ENCODE measurements at regions not wholly inside any gene's neighbourhood (a gene's known extent, or its start where the extent isn't known, plus 50 kb on each side); places are given as distances from the start of the nearest gene placed in this dataset.

DNA sequence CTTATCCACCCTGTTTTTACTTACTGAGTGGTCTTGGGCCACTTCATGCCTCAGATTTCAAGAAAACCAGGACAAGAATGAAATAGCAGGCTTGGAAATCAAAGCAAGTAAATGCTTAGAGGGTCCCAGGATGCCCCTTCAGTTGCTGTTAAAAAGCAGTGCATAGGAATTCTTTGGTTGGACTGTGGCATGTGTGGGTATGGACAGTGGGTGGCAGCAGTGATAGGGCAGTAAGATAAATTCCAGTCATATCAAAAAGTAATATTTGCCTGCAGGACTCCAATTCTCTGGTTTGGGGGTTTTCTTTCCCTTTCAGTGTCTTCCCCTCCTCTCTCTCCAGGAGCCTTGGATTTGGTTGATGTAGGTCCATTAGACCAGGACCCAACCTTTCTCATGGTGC lies 306.7 kb upstream of the CLINT1 start:
- TF ChIP-seq, protein P1, sequence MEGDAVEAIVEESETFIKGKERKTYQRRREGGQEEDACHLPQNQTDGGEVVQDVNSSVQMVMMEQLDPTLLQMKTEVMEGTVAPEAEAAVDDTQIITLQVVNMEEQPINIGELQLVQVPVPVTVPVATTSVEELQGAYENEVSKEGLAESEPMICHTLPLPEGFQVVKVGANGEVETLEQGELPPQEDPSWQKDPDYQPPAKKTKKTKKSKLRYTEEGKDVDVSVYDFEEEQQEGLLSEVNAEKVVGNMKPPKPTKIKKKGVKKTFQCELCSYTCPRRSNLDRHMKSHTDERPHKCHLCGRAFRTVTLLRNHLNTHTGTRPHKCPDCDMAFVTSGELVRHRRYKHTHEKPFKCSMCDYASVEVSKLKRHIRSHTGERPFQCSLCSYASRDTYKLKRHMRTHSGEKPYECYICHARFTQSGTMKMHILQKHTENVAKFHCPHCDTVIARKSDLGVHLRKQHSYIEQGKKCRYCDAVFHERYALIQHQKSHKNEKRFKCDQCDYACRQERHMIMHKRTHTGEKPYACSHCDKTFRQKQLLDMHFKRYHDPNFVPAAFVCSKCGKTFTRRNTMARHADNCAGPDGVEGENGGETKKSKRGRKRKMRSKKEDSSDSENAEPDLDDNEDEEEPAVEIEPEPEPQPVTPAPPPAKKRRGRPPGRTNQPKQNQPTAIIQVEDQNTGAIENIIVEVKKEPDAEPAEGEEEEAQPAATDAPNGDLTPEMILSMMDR (IDR thresholded peaks at IDR 0.05; ENCODE audit: poor library complexity) = no peak
- TF ChIP-seq EZH2 (IDR thresholded peaks at IDR 0.05; ENCODE audit: borderline replicate concordance) (no peak), EZH2phosphoT487 (IDR thresholded peaks at IDR 0.05; ENCODE audit: low read depth, severe bottlenecking, unreplicated experiment) (no peak)
